ENCODE measurements at regions not wholly inside any gene's neighbourhood (a gene's known extent, or its start where the extent isn't known, plus 50 kb on each side); places are given as distances from the start of the nearest gene placed in this dataset.

GRCh38 chr5:153147891-153148623 lies 342.4 kb upstream of the GRIA1 start:
- no TSS peak for BruUV-seq (replicated peaks)
- ChIA-PET CTCF (ENCODE audit: low intra/inter-chr PET ratio, low total read pairs) (interaction anchor here (1.5 kb wide), 1 partner anchor 588 kb away, joined by 5 read pairs; no protein-coding TSS in a partner anchor), POLR2A (no interaction called here)
- intact Hi-C loops (cut with micrococcal nuclease; ENCODE audit: unreplicated experiment) (no loop called here), in situ Hi-C loops (cut with HindIII; ENCODE audit: extremely low pct_ligation_motif_present, low pct_unique_long_range_greater_than_20kb) (loop anchor here (25.0 kb wide), 1 partner anchor 586 kb away; no protein-coding TSS in a partner anchor)
- no peak overlapping the region for H3K27ac ChIP-seq (ENCODE audit: extremely low read length, insufficient read depth, low read length)
- H3K79me2 ChIP-seq (ENCODE audit: insufficient read depth, low read length): no peaks in the 10 kb centered on the region
- FAIRE-seq (peak; percentile 56), ATAC-seq (peak; percentile 54), DNase-seq (ENCODE audit: low spot score) (peak; percentile 11)
- H2AFZ ChIP-seq (ENCODE audit: low read length): no peak overlapping the region
- H3K27me3 ChIP-seq (ENCODE audit: control insufficient read depth in 1 of 2, insufficient read depth in 2 of 2, low read length in 2 of 2): no peaks in the 10 kb centered on the region; a peak in 1 of 5 replicates
- H3K9ac ChIP-seq (ENCODE audit: insufficient read depth, low read depth, low read length): no peak overlapping the region
- WGBS (ENCODE audit: low lambda C conversion rate): 23% methylated on average over 6 of the region's 7 CpGs
- no peaks in the 10 kb centered on the region for H3K36me3 ChIP-seq (replicated peaks in 1 of 2; ENCODE audit: control insufficient read depth in 1 of 2, insufficient read depth in 2 of 2, low read length in 2 of 2)
- H3K4me1 ChIP-seq (ENCODE audit: insufficient read depth, low read length): no peaks in the 10 kb centered on the region
- peaks cover 33% of the 10 kb centered on the region for H3K9me3 ChIP-seq (ENCODE audit: low read length)
- no peak overlapping the region for H3K4me3 ChIP-seq (replicated peaks in 1 of 3; ENCODE audit: insufficient read depth in 1 of 3, low read depth in 2 of 3, low read length in 3 of 3)
- no peaks in the 10 kb centered on the region for H4K20me1 ChIP-seq (ENCODE audit: insufficient read depth, low read length)
- H3K4me2 ChIP-seq (ENCODE audit: low read depth, low read length): no peak overlapping the region
- no peak for TF ChIP-seq ATF3 (CRISPR knock-in tag; IDR thresholded peaks at IDR 0.05)
- no peak for TF ChIP-seq MTA1 (CRISPR knock-in tag; IDR thresholded peaks at IDR 0.05; ENCODE audit: borderline replicate concordance)
- TF ChIP-seq SSRP1 (CRISPR knock-in tag; IDR thresholded peaks at IDR 0.05): no peak
- peak; percentile 36 for TF ChIP-seq STAG1 (CRISPR knock-in tag; IDR thresholded peaks at IDR 0.05)
- TF ChIP-seq ZBTB39 (CRISPR knock-in tag; IDR thresholded peaks at IDR 0.05): no peak
- peak; percentile 46 for TF ChIP-seq CTCF (CRISPR knock-in tag; IDR thresholded peaks at IDR 0.05)
- peak; percentile 33; the same call in 1 of the 2 replicates for TF ChIP-seq SMC3 (IDR thresholded peaks at IDR 0.05; ENCODE audit: low read length)
